EL (cell line): ENCODE measurements at regions not wholly inside any gene's neighbourhood (a gene's known extent, or its start where the extent isn't known, plus 50 kb on each side); places are given as distances from the start of the nearest gene placed in this dataset.
"Not testable (repeated sequence)": the region's sequence is repeated elsewhere in the genome, so short reads cannot be mapped to it uniquely, and the experiment has no call there.

Experiments used
- DNase-seq: peaks from one replicate; pipeline ENCODE4 v3.0.0-alpha.2; 2016

DNA sequence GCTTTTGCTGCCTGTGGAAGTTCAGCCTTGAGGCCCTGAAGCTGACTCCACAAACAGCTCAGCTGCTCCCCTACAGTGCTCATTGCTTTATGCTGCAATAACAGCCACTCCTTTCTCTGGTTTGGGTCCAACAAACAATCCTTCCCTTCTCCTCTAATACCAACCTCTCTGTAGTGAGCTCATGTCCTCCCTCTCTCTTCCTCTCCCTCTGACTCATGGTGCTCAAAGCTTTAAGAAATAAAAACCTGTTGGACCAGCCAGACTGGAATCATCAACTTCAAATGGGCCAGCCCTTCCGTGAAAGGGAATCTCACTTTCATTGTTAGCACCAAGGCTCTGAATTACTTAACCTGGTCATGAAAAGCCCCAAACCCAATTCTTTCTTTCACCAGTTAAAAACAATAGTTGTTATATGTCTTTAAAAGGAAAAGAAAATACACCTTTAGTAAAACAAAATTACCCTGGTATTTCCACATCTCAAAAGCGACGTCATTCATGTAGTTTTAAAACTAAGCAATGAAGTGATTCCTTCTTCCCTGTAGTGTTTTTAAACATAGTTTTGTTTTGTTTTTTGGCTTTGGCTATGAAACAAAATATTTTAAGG lies 126.4 kb downstream of the DUSP6 start:
- DNase-seq = peak; percentile 87

DNA sequence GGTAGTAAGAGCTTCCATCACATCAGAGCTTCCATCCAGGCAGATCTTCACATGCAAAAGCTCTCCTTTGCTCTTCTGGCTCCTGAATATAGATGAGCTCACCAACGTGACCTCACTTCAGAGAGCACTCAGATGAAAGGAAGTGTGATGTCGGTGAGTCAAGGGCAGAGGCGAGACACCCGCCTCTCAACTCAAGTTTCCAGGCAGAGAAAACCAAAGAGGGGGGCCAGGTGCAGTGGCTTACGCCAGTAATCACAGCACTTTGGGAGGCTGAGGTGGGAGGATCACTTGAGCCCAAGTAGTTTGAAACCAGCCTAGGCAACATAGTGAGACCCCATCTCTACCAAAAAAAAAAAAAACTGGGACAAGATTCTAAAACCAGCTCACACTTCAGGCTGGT lies 126.9 kb downstream of the DUSP6 start:
- peak; percentile 69 for DNase-seq

DNA sequence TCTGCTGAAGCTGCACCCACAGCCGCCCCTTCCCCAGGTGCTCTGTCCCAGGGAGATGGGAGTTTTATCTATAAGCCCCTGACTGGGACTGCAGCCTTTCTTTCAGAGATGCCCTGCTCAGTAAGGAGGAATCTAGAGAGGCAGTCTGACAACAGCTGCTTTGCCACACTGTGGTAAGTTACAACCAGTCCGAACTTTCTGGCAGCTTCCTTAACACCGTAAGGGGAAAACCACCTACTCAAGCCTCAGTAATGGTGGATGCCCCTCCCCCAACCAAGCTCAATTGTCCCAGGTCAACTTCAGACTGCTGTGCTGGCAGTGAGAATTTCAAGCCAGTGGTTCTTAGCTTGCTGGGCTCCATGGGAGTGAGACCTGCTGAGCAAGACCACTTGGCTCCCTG lies 129.7 kb downstream of the DUSP6 start:
- not testable (repeated sequence) for DNase-seq

DNA sequence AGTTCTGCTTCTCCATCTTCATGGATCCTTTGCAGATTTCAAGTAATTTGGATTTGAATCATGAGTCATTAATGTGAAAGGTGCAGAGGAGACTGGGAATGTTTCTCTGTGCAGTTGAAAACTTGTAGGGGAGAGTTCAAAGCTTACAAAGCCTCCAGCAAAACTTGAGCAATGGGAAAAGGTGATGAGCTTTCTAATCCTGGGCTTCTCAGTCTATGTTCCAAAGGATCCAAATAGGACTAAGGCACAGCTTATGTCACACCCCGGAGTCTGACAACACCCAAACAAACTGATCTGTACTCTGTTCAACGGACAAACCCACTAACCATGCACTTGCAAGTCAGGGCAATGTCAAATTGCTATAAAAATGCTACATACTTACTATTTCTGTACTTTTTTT lies 134.8 kb downstream of the DUSP6 start:
- no peak for DNase-seq

DNA sequence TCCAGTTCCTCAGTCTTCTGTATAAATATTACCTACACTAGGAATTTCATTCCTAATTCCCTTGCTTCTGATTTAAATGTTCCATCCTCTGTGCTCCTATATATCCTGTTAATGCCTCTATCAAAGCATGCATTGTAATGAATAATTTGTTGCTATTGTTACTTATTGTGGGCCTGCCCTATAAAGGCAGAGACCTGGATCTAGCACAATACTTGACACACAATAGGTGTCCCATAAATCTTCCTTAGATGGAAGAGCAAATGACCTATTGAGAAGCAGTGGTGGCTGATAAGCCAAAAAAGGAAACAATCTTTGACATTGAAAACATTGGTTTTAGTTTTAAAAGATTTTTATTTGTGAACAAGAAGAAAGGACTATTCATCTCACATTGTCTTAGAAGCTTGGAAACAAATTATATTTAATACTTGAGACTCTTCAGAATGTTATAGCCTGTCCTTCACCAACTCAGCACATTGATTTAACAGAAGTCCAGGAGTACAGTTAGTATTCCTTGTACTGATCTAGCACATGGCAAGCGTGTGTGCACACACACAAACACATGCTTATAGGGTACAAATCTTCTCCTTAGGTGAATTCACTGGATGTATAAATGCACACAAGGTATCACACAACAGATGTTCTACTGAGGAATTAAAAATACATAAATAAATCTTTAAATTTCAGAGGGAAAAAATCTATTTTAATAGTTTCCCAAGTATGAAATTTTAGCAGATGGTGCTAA lies 135.9 kb downstream of the DUSP6 start:
- DNase-seq = no peak

DNA sequence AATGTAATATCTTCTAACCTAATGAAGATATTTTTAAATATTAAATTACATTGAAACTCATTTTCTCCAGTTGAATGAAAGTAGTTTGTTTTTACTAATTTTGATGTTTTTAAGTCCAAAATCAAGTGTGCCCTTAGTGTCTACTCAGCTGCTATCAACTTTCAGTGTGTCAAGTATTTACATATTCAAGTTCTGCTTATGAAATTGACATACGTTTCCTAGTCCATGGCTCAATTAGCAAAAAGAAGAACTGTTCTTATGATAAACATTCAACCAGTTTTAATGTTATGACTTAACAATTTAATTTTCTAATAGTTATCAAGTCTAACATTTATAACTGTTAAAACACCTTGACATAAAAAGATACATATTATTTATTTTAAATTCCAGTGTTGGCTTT lies 137.1 kb downstream of the DUSP6 start:
- no peak for DNase-seq

DNA sequence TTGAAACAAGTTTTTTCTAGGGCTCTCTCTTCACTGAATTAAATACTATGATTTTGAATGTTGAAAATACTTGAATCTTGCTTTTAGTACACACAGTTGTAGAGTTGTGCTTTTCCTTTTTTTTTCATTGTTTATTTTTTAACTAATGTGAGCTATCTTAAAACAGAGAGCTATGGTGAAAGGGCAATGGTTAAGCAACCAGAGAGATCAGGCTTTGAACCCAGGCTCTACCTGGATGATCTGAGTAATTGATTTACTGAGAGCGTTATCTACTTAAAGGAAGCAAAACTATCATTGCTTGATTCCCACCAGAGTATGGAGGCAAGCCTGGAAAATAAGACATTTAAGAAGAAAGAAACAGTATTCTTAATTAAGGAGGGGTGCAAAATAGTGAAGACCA lies 138.6 kb downstream of the DUSP6 start:
- no peak for DNase-seq

DNA sequence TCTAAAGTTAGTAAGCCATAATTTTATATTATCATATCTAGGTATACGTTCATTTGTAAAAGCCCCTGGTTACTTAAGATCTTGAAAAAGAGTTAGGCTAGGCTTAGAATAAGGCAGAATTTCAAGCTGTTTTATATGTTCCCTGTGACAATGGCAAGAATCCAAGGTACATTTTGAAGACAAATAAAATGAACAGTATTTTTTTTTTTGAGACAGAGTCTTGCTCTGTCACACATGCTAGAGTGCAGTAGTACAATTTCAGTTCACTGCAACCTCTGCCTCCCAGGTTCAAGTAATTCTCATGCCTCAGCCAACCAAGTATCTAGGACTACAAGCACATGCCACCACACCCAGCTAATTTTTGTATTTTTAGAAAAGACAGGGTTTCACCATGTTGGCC lies 139.2 kb downstream of the DUSP6 start:
- no peak for DNase-seq

DNA sequence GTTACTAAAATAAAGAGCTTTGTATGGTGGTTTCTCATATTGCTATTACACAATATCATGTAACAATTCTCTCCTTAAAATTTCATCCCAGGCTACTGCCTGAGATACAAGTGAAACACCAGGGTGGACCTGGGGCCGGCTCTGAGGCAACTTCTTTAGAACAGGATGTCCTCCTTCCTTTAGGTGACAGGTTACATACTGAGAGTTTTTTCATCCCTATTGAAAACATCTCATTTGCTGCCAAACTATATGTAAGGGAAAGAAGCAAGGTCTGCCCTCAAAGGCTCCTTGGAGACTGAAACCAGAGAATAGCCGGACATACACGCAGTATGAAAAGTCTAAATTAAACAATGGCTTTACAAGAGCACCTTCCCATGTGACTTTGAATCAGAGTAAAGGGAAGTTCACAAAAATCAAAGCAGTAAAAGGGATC lies 139.9 kb downstream of the DUSP6 start:
- DNase-seq = no peak

DNA sequence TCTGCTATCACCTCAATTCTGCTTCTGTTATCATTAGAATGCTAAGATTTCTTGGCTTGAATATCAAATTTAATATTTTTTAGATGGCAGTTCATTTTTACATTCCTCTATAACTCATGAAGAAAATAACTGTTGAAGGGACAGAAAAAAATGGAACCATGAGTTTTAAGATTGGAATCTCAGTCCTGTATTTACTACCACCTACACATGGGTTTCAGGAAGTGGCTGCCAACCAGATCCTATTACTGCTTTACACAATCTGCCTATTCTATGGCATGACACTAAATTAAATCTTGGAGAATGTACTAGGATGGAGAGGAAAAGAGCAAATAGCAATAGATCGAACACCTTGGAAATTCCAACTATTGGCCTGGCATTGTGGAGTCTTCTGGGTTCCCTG lies 140.8 kb downstream of the DUSP6 start:
- peak; percentile 32 for DNase-seq

DNA sequence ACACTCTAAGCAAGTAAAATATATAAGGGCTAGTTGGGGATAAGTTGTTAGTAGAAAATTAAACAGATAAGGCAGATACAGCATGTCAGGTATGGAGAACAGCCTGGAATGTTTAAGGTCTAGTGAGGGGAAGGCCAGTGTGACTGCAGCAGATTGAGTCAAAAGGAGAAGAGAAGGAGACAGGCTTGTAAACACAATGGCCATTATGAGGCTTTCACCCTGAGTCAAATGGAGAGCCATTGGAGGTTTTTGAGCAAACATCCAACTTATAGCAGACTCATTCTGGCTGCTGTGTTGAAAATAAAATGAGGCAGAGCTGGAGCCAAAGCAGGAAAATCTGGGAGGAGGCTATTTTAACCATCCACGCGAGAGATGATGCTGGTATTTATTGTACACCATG lies 142.0 kb downstream of the DUSP6 start:
- no peak for DNase-seq

DNA sequence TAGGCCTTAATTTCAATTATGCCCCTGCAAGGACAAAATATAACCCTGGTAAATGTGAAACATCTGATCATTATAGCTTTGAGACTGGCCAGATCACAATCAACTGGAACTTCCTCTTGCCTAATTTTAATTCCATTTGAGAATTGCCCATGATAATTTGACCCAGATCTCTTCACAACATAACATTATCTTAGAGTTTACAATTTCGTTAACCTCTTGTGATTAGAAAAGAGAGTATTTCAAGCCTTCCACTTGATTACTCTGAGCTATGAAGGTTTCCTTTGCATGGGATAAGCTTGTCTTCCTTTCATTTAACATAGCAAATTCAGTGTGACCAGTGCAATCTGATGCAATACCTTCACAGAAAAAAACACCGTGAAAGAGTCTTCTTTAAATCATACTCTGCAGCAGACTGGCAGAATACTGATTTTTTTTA lies 143.6 kb downstream of the DUSP6 start:
- peak; percentile 7 for DNase-seq

DNA sequence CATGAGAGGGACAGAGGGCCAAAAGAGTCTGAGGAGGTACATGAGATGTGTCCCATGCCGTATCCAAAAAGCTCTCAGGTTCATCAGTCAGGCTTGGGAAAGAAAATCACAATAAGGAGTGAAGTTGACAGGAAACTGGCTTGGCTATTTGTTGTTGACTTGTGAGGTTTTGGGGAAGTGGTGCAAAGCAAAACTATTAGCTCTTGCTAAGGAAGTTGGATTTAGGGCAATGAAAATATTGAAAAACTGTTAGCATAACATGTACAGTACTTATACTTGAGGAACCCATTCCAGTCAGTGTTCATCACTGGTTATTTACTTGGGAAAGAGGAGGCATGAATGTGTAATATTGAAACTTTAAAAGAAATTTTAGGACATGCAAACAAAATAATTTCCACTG lies 145.9 kb downstream of the DUSP6 start:
- no peak for DNase-seq

DNA sequence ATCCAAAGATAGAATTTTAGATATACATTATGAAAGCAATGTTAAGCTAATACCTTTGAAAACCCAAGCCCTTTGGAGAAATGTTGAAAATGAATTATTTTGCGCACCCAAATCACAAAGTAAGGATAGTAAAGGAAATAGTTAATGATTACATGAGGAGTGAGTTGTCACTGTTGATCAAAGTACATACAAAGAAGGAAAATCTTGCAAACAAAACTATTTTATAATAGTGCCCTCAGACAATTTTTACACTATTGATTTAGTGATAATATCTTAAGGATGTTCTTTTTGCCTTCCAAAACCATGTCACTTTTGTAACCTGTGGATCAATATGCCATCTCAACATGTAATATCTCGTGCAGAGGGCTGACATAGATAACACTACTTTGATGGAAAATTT lies 146.8 kb downstream of the DUSP6 start:
- DNase-seq = no peak

DNA sequence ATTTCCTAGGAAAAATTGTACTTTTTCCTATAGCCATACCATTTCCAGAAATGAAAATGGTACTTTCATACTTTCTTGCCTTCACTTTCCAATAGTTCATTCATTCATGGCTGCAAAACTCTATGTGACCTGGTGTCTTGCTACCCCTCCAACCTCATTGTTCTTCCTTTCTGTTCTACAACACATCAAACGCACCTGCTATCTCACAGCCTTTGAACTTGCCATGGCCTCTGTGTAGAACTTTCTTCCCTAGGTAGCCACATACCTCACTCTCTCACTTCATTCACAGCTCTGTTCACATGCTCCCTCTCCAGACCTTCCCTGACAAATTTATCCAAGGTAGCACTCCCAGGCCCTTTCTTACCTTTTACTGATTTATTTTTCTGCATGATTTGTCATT lies 149.2 kb downstream of the DUSP6 start:
- no peak for DNase-seq

DNA sequence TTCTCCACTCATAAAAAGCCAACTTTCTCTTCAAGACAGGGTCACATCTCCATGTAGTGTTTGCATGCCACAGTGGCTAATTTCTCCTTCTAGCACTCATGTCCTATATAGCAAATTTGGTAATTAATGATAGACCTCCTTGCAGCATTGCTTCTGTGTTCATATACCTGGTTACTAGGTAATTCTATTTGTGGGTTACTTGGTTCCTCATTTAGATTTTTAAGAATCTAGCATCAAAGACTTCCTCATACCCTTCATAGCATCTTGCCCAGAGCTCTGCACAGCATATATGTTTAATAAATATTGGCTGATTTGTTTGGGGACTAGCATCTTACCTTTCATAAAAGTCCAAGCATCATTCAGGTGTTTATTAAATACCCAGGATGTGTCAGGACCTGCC lies 152.1 kb downstream of the DUSP6 start:
- DNase-seq = no peak

DNA sequence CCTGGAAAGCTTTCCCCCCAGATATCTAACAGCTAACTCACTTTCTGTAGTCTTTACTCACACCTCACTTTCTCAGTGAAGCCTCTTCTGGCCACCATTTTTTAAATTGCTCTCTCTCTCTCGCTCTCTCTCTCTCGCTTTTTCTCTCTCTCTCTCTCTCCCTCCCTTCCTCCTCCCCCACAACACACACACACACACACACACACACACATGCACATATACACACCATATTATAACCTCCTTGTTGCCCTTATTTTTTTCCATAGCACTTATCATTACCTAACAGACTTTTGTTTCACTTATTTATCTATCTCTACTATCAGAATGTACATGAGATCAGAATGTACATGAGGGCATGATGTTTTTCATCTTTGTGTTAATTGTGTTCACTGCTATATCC lies 156.8 kb downstream of the DUSP6 start:
- DNase-seq = no peak

DNA sequence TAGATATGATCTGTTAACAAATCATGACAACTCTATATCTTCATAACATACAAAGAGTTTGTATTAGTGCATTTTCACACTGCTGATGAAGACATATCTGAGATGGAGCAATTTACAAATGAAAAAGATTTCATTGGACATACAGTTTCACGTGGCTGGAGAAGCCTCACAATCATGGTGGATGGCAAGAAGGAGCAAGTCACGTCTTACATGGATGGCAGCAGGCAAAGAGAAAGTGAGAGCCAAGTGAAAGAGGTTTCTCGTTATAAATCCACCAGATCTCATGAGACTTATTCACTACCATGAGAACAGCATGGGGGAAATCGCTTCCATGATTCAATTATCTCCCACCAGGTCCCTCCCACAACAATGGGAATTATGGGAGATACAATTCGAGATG lies 157.6 kb downstream of the DUSP6 start:
- DNase-seq = no peak

DNA sequence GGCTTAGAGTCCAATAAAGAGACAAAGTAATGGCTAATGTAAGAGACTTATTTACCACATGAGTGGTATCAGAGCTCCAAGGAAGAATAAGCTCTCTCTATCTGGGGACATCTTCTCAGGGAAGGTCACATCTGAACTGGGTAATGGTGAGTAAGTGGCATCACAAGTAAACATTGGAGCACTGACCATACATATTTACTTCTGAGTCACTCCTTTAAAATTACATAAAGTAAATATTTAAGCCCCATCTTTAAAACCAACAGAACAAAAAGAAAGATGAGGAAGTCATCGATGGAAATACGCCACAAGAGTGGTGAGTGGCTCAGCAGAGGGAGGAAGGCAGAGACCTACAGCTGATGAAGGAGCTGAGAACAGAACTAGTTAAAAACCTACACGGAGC lies 159.9 kb downstream of the DUSP6 start:
- DNase-seq = peak; percentile 26

DNA sequence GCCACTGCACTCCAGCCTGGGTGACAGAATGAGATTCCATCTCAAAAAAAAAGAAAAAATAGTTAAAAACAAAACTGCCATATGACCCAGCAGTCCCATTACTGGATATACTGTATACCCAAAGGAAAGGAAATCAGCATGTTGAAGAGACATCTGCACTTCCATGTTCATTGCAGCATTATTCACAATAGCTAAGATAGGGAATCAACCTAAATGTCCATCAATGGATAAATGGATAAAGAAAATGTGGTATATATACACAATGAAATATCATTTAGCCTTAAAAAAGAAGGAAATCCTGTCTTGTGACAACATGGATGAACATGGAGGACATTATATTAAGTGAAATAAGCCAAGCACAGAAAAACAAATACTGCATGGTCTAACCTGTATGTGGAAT lies 160.7 kb downstream of the DUSP6 start:
- not testable (repeated sequence) for DNase-seq

DNA sequence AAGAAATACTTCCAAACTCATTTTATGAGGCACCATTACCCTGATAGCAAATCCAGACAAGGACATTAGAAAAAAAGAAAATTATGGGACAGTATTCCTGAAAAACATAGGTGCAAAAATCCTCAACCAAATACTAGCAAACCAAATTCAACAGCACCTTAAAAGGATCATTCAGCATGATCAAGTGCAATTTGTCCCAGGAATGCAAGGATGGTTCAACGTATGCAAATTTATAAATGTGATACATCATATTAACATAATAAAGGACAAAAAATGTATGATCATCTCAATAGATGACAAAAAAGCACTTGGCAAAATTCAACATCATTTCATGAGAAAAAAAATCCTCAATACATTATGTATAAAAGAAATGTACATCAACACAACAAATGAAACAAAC lies 162.9 kb downstream of the DUSP6 start:
- no peak for DNase-seq

DNA sequence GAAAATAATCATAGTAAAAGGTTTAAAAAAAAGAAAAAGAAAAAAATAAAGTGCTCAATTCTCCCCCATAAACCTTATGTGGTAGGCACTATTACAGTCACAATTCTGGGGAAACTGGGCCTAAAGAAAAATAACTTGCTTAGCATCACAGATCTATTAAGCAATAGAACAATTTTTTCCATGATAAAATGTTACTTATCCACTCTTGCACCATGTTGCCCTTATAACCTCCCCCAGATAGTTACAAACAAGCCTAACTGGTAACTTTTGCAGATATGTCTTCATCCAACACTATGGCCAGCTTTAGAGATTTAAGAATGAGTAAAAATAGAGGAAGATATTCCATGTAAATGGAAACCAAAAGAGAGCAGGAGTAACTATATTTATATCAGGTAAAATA lies 164.8 kb downstream of the DUSP6 start:
- no peak for DNase-seq

DNA sequence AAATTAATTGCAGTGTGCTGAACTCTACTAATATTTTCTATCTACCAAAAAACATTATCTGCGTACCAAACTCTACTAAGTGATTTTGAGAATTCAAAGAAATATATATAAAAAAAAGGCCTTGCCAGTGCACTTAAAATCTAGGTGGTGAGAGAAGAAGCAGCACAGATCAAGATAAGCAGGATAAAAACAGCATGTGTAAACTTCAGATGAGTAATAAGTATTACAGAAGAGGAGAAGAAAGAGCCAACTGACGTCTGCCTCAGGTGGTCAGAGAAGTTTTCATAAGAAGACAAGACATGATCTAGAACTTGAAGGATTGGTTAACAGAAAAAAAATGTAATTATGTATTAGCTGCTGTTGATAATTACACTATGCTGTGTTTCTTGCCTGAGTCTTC lies 166.4 kb downstream of the DUSP6 start:
- no peak for DNase-seq

DNA sequence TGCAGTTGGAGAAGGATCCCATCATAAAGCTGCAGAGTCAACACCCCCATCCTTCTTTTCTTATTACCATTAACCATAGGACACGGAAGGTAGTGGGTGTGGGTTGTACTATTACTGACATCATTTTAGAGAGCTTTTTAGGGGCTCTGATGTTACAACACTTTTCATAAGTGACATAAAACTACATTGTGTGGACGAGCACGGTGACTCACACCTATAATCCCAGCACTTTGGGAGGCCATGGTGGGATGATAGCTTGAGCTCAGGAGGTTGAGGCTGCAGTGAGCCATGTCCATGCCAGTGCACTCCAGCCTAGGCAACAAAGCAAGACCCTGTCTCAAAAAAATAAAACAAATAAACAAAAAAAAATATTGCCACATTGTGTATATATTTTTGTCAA lies 167.1 kb downstream of the DUSP6 start:
- DNase-seq = no peak

DNA sequence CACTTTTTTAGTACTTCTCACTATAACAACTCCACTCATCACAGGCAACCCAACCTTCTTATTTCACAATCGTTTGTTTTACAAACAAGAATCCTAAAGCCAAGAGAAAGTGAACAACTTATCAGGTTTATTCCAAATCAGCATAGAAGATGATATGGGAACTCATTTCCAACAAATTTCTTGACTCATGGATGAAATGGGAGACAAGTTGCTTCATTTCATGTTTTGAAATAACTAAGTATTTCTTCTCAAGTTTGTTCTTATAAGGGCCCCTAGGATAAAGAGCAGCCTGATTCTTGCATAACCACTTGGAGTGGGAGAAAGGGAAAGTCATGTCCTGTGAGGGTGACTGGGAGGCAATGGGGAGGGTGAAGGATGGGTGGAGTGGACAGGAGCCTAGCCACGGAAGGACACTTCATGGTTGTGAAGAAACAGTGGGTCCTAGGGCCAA lies 168.3 kb downstream of the DUSP6 start:
- no peak for DNase-seq
